ENCODE measurements at regions not wholly inside any gene's neighbourhood (a gene's known extent, or its start where the extent isn't known, plus 50 kb on each side); places are given as distances from the start of the nearest gene placed in this dataset.

DNA sequence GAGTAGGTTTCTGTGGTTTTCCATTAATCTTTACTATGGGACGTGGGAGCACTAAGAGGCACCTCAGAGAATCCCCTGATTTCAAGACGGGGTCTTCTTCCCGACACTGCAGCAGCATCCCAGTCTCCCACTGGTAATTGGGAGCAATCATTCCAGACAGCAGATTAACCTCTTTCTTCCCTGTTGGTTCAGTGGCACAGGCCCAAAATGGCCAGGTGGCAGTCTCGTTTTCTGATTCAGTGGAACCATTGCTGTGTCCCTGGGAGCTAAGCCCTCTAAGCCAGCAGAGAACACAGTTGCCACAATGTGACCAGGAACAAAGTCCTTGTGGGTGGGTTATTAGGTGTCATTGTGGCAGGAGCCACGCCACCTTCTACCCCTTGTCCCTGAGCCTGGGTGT, 342.1 kb downstream of the MATN1 start:
- Histone ChIP-seq H2AFZ (ENCODE audit: low read depth, low read length) (no peak overlapping the region), H4K20me1 (ENCODE audit: insufficient read depth) (no peaks in the 10 kb centered on the region), H3K9me2 (ENCODE audit: insufficient read depth, low read length) (no peaks in the 10 kb centered on the region), H3K36me3 (ENCODE audit: insufficient read depth, low read length) (no peaks in the 10 kb centered on the region), H3K4me2 (ENCODE audit: low read length) (no peak overlapping the region), H3K9ac (ENCODE audit: low read length) (no peak overlapping the region), H3K27ac (ENCODE audit: low read length) (no peak overlapping the region), H3F3A (ENCODE audit: insufficient read depth, low read length, poor library complexity, severe bottlenecking) (no peaks in the 10 kb centered on the region), H3K4me3 (ENCODE audit: low read length) (no peak overlapping the region), H3K79me2 (replicated peaks; ENCODE audit: insufficient read depth, low read length) (no peaks in the 10 kb centered on the region), H3K9me3 (ENCODE audit: low read length) (no peaks in the 10 kb centered on the region), H3K27me3 (ENCODE audit: insufficient read depth, low read depth, low read length) (no peaks in the 10 kb centered on the region)
- TF ChIP-seq, protein P1, sequence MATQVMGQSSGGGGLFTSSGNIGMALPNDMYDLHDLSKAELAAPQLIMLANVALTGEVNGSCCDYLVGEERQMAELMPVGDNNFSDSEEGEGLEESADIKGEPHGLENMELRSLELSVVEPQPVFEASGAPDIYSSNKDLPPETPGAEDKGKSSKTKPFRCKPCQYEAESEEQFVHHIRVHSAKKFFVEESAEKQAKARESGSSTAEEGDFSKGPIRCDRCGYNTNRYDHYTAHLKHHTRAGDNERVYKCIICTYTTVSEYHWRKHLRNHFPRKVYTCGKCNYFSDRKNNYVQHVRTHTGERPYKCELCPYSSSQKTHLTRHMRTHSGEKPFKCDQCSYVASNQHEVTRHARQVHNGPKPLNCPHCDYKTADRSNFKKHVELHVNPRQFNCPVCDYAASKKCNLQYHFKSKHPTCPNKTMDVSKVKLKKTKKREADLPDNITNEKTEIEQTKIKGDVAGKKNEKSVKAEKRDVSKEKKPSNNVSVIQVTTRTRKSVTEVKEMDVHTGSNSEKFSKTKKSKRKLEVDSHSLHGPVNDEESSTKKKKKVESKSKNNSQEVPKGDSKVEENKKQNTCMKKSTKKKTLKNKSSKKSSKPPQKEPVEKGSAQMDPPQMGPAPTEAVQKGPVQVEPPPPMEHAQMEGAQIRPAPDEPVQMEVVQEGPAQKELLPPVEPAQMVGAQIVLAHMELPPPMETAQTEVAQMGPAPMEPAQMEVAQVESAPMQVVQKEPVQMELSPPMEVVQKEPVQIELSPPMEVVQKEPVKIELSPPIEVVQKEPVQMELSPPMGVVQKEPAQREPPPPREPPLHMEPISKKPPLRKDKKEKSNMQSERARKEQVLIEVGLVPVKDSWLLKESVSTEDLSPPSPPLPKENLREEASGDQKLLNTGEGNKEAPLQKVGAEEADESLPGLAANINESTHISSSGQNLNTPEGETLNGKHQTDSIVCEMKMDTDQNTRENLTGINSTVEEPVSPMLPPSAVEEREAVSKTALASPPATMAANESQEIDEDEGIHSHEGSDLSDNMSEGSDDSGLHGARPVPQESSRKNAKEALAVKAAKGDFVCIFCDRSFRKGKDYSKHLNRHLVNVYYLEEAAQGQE (IDR thresholded peaks at IDR 0.05; ENCODE audit: borderline replicate concordance) = no peak
- TF ChIP-seq EZH2 (IDR thresholded peaks at IDR 0.05; ENCODE audit: borderline replicate concordance, insufficient read depth, low read length, poor library complexity, severe bottlenecking) (no peak), EP300 (conservative IDR thresholded peaks at IDR 0.05; ENCODE audit: poor library complexity, severe bottlenecking) (no peak), POLR2AphosphoS5 (IDR thresholded peaks at IDR 0.05) (no peak), MXI1 (conservative IDR thresholded peaks at IDR 0.05; ENCODE audit: poor library complexity, severe bottlenecking) (no peak), TAF1 (IDR thresholded peaks at IDR 0.05; ENCODE audit: low read depth) (no peak), RAD21 (conservative IDR thresholded peaks at IDR 0.05) (no peak), SMC3 (conservative IDR thresholded peaks at IDR 0.05; ENCODE audit: poor library complexity) (no peak)
- TF ChIP-seq, protein P2, sequence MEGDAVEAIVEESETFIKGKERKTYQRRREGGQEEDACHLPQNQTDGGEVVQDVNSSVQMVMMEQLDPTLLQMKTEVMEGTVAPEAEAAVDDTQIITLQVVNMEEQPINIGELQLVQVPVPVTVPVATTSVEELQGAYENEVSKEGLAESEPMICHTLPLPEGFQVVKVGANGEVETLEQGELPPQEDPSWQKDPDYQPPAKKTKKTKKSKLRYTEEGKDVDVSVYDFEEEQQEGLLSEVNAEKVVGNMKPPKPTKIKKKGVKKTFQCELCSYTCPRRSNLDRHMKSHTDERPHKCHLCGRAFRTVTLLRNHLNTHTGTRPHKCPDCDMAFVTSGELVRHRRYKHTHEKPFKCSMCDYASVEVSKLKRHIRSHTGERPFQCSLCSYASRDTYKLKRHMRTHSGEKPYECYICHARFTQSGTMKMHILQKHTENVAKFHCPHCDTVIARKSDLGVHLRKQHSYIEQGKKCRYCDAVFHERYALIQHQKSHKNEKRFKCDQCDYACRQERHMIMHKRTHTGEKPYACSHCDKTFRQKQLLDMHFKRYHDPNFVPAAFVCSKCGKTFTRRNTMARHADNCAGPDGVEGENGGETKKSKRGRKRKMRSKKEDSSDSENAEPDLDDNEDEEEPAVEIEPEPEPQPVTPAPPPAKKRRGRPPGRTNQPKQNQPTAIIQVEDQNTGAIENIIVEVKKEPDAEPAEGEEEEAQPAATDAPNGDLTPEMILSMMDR (IDR thresholded peaks at IDR 0.05; ENCODE audit: poor library complexity, severe bottlenecking) = no peak

DNA sequence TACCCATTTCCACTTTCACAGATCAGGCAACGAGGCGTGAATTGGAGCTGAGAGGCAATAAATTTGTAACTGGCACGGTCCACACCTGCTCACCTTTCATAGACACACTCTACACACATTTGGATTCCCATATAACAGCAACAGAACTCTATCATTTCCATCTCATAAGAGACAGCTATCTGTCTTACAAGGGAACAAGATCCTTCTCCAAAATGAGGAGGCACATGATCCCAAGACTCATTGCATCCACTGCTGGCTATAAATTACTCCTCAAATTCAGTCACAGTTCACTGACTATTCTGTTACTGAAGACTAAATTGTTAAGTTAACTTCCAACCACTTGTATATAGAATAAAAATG, 342.8 kb downstream of the MATN1 start:
- TF ChIP-seq EZH2 (IDR thresholded peaks at IDR 0.05; ENCODE audit: borderline replicate concordance, insufficient read depth, low read length, poor library complexity, severe bottlenecking) (no peak), SMC3 (conservative IDR thresholded peaks at IDR 0.05; ENCODE audit: poor library complexity) (peak; percentile 54)
- Histone ChIP-seq H2AFZ (ENCODE audit: low read depth, low read length) (no peak overlapping the region), H3K9me3 (ENCODE audit: low read length) (no peaks in the 10 kb centered on the region), H3K9ac (ENCODE audit: low read length) (no peak overlapping the region), H3K27ac (ENCODE audit: low read length) (no peak overlapping the region), H3K79me2 (replicated peaks; ENCODE audit: insufficient read depth, low read length) (no peaks in the 10 kb centered on the region), H4K20me1 (ENCODE audit: insufficient read depth) (no peaks in the 10 kb centered on the region), H3K4me2 (ENCODE audit: low read length) (no peak overlapping the region), H3K36me3 (ENCODE audit: insufficient read depth, low read length) (no peaks in the 10 kb centered on the region), H3F3A (ENCODE audit: insufficient read depth, low read length, poor library complexity, severe bottlenecking) (no peaks in the 10 kb centered on the region), H3K9me2 (ENCODE audit: insufficient read depth, low read length) (no peaks in the 10 kb centered on the region), H3K4me3 (ENCODE audit: low read length) (no peak overlapping the region), H3K27me3 (ENCODE audit: insufficient read depth, low read depth, low read length) (no peaks in the 10 kb centered on the region)

All from neural cell (in vitro differentiated cells).